DMS 273 (cell line): ENCODE measurements at regions not wholly inside any gene's neighbourhood (a gene's known extent, or its start where the extent isn't known, plus 50 kb on each side); places are given as distances from the start of the nearest gene placed in this dataset.

ENCODE experiments used
- DNase-seq: peaks from one replicate; lab custom pipeline; 2025; ENCODE audit not compliant: unreplicated experiment; lab: John Stamatoyannopoulos, UW

DNA sequence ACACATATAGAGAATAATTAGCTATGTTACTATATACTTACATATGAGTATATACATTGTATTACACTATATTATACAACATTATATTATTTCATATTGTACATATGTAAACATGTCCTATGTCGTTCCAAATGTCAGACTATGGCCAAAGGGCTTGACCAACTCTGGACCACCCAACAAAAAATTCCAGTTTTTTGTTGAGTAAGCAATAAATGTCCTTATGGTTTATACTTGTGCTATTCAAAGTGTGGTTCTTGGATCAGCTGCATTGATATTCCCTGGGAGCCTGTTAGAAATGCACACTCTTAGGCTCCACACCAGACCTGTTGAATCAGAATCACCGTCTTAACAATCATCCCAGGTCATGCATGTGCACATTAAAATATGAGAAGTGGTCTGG lies 225.4 kb upstream of the ZFP64 start:
- DNase-seq = no peak

DNA sequence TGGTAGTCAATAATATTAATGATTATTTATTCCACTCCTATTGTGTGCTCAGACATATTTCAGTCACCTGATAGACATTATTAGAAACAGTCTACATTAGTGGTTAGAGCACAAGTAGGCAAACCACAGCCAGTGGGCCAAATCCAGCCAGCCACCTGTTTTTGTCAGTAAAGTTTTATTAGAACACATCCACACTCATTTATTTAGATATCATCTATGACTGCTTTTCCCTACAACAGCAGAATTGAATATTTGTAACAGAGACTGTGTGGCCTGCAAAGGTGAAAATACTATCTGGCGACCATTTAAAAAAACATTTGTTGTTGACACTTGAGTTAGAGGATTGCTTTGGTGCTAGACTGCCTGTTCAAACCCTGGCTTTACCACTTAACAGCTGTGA lies 220.0 kb upstream of the ZFP64 start:
- no peak for DNase-seq

DNA sequence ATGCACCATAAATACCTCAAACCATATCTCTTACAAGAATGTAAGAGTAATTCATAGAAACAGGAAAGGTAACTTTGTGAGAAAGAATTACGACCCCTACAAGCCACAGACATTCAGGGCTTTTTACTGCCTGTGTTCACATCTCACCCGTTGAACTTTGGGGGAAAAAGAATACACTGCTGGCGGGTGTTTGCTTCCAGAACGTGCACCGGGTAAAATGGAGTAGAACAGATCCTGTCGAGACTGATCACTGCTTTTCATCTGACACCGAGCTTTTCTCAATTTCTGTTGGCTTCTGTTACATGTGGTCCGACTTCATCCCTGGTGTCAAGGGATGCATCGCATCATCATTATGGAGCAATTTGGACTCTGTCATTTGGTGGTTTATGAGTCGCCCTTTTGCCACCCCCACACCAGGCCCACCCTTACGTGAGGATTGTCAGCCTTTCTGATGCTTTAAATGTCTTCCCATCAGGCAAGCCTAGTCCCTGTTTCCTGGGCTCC lies 219.2 kb upstream of the ZFP64 start:
- no peak for DNase-seq

DNA sequence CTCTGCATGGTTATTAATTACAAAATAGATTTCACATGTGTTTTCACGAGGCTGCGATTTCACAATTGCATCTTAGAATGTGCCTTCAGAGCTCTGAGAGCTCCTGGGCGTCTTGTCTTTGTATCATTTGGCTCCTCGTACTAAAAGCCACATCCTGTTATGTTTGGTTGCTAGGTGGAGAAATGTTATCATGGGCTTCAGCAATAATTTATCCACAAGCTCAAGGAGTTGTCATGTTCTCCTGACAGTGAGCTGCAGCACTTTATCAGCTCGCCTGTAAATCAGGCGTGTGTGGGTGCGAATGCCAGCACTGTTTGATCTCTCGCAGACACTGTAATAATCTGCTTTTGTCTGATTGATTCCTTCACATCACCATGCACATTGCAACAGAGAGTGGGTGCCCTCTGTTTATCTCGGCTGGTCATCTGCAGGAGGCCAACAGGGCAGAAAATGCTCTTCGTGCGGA lies 218.6 kb upstream of the ZFP64 start:
- DNase-seq = no peak

DNA sequence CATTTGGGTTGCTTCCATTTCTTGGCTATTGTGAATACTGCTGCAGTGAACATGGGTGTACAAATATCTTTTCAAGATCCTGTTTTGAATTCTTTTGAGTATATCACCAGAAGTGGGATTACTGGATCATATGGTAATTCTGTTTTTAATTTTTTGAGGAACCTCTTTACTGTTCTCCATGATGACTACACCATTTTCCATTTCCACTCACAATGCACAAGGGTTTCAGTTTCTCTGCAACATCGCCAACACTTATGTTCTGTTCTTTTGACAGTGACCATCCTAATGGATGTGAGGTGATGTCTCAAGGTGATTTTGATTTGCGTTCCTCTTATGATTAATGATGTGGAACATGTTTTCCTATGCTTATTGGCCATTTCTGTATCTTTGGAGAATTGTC lies 214.4 kb upstream of the ZFP64 start:
- DNase-seq = no peak

DNA sequence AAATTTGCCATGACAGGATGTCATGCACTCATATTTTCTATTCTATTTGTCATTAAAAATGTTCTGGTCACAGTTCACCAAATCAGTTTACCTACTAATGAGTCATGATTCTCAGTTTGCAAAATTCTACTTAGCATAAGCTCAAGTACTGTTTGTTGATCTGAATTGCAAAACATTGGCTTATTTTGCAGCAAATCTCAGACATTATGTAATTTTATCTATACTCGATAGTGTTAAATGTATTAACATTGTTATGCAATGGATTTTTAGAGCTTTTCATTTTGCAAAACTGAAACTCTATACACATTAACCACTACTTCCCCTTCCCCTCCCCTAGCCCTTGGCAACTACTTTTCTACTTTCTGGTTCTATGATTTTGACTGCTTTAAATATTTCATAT lies 213.8 kb upstream of the ZFP64 start:
- no peak for DNase-seq

DNA sequence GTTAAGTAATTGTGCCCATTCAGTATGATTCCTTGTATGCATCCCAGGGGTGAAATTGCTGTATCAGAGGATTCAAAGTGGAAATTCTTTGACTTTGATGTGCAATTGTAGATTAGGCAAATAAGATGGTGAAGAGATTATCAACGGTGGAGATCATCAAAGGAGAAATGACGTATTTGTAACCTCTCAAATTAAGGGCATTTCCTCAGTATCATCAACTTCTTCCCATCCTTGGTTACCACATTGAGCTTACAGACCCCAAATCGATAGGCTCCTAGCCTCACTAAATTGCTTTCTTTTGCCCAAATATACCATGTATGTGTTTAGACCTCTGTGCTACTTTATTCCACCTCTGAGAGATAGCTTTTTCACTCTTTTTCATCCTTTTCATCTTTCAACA lies 213.1 kb upstream of the ZFP64 start:
- no peak for DNase-seq

DNA sequence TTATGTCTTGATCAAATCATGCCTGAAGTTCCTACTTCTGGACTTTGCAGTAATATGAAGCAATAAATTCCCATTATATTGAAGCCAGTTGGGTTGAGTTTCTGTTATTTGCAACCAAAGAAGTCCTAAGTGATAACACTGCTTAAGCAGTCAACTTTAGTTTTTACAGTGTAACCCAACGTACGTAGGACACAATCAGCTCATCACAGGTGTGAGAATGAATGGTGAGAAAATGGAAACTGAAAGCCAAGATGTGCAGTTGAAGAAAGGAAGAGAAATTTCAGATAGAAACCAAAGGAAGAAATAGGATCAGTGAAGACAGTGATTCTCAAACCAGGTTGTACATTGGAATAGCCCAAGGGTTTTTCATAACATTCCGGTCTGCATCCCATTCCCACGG lies 211.4 kb upstream of the ZFP64 start:
- DNase-seq = no peak

DNA sequence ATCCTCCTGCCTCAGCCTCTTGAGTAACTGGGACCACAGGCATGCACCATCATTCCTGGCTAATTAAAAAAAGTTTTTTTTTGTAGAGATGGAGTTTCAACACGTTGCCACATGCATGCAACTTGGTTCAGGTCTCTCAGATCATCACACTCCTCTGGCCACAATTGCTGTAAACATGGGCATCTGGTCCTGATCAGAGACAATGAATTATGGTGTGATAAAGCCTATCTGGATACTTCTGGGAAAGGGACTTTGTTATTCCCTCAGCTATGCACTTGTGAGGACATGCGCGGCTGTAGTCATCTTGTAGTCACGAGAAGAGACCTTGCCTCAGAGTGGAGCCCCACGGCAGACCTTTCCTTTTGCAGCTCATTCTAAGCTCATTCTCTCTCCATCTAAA lies 210.9 kb upstream of the ZFP64 start:
- DNase-seq = no peak

DNA sequence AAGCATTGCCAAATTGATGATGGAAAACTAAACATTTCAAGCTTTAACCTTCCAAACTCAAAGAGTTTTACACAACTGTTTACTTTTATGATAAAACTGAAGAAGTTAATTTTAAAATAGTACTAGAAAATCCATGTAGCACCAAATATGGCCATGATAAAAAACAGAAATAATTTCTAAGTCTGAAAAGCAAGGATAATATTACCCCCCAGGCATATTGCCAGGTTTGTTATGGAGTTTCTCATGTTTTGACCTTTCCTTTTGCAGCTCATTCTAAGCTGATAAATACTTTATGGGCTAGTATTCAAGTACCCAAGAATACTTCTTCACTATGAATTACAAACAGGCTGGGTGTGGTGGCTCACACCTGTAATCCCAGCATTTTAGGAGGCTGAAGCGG lies 209.9 kb upstream of the ZFP64 start:
- no peak for DNase-seq

DNA sequence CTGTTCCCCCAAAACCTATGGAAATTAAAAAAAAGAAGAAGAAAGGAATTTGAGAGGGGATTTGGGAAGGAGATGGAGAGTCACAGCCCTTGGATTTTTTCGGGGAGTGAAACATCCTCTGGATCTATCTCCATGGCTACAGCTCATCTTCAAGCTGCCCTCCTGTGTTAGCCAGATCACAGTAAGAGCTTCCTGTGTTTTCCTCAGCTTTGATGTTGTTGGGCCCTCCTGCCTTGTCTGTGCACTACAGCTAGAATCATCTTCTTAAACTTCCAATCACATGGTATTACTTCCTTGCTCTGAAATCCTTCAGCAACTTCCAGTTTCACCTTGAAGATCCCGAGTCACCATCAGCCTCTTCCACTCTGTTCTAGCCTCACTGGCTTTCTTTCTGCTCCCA lies 207.8 kb upstream of the ZFP64 start:
- DNase-seq = no peak

DNA sequence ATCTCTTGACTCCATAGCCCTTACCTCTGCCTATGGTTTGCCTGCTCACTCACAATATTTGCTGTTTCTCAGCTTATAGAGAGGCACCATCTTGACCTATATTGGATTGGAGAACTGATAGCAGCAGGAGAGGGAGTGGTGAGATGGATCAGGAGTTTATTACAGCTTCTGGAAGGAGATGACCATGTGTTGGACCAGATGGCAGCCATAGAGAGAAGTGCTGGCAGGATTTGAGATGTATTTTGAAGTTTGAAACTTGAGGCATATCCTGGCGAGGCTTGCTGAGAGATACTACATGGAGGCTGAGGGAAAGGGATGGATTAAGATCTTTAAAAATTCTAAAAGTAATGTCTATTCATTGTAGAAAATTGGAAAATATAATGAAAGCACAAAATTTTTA lies 198.0 kb upstream of the ZFP64 start:
- DNase-seq = peak; percentile 31

DNA sequence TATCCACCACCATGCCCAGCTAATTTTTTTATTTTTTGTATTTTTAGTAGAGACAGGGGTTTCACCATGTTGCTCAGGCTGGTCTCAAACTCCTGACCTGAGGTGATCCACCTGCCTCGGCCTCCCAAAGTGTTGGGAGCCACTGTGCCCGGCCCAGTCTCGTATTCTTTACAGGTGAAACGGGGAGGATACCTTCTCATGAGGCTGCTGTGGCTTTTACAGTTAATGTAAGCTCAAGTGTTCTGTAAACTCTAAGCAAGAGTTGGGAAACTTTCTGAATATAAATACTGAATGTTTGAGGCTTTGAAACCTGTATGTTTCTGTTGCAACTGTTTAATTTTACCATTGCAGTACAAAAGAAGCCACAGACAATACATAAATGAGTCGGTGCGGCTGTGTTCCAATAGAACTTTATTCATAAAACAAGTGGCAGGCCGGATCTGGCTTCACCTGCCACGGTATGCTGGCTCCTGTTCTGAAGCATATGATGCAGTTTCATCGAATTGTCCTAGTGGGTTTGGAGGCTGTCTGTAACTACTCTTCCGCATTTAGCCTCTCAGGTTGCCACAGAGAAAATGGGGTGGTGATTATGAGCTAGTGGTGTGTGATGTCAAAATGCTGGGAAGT lies 192.5 kb upstream of the ZFP64 start:
- DNase-seq = no peak

DNA sequence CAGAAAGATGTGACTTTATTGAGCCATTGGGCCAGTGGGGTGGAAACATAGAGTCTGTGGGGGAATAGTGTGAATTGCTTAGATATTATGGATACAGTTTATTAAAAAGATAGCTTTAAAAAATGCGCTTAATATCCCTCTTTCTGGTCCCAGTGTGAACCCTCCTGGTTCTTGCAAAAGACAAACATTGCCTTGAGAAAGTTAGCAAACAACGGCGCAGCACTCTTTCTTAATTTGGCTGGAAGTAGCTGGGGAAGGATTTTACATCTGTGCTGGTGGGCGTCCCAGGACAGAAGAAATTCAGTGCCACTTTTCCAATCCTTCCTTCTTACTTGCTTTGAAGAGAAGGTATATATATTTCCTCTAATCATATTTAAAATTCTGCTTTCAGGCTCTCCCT lies 191.4 kb upstream of the ZFP64 start:
- no peak for DNase-seq

DNA sequence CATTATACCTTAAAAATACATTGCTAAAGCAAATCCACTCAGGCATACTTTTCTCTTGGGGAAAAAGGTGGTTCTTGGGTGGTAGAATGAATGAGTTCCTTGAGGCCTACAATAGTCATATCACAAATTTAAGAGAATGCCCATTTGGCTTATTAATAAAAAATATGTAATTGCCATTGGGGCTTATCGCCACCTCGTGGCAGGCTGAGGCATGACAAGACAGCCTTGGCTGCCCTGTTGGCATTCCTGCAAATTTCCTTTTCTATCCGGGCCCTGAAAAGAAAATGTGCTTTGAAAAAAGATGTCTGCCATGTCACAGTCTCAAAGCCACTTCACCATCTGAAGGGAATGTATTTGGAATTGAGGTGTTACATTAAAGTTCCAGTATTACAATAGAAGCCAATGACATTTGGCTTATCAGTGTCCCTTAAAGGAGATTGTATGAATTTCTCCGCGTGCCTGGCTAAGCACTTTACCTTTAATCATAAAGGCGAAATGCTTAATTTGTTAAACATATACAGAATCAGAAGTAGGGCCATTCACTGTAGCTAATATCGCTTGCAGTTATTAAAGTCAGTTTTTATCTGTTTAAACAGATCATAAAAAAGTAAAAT lies 188.3 kb upstream of the ZFP64 start:
- DNase-seq = peak; percentile 60

DNA sequence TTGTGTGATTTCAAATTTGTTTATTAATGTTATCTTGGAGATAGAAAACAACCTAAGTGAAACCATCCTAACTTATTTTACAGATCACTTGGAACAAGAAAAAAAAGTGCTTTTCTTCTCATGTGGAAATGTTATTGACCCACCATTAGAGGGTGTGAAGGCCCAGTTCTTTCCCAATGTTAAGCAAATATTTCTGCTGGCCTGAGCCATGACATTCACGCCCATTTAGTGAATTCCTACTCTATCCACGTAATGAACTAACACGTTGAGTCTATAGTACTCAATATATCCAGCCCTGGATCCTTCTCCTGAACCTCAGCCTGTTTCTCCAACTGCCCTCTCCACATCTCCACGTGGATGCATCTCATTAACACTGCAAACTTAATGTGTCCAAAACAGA lies 180.6 kb upstream of the ZFP64 start:
- DNase-seq = no peak

DNA sequence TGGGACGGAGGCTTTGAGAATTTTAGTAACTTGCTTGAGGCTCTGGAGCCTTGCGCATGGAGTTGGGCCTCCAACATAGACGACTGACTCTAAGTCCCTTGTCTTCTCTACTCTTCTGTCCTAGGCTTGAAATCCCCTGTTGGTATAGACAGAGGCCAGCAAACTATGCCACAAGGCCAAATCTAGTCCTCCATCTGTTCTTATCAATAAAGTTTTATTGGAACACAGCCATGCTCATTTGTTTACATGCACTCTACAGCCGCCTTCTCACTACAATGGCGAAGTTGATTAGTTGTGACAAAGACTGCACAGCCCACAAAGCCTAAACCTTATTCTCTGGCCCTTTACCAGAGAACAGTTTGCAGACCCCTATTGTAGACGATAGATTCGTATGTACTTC lies 174.1 kb upstream of the ZFP64 start:
- no peak for DNase-seq

DNA sequence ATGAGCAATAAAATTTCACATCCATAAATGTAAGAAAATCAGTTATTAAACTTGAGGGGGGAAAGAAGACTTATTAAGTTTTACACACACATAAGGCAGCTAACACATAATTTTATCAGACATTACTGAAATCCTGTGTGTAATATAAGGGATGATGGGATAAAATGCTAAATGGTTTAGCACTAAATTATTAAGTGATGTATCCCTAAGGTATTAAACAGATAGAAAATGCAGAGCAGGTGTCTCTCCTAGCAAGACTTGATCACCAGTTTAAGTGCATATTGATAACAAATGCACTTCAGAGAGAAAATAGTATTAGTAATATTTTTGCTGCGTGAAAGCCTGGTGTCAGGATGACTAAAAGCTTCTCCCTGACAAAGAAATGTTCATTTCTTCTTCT lies 172.8 kb upstream of the ZFP64 start:
- DNase-seq = no peak

DNA sequence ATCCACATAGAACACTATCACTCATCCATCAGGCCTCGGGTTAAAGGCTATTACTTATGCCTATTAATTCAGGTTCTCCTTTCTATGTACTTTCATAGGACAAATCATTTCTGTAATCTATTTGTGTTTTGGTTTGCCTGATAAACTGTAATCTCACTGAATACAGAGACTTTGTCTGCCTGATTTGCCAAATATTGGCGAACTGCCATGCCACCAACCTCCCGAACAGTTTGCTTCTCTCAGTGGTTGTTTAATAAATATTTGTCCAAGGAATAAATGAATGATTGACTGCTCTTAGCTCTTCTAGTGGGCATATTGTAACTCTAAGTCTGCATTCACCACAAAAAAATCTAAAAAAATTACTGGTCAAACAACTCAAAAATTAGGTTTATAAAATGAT lies 170.1 kb upstream of the ZFP64 start:
- DNase-seq = no peak

DNA sequence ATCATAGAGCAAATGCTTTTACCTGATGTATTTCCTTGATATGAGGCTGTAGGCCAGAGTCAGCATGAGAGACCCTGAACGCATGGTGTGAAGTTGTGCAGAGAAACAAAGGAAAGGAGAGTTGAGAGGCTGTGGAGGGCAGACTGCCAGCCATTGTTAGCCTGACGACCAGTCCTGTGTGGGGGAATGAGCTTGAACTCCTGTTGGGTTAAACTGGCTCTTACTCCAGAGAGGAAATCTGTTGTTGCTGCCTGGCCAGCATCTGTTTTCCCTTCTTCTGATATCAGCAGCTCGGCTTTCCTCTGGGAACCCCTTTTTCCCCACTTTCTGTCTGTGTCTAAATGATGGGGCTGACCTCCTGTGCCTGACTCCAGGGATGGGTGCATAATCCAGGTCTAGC lies 158.2 kb upstream of the ZFP64 start:
- no peak for DNase-seq

DNA sequence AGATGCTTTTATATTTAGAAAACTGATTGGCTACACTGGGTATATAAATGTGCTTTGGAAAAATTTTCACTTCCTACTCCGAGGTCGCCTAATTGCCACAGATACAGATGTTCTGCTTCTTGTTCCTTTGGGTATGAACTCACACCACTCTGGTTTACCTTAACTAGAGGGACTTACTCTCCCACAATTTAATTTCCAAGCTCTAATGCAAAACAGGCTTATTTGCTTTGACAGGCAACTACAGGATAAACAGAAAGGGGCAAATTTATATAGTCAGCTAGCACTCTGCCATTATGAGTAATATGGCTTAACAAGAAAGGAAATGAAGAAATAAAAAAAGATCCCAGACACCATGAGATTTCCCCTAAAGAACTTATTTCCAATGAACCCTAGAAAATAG lies 156.9 kb upstream of the ZFP64 start:
- DNase-seq = no peak

DNA sequence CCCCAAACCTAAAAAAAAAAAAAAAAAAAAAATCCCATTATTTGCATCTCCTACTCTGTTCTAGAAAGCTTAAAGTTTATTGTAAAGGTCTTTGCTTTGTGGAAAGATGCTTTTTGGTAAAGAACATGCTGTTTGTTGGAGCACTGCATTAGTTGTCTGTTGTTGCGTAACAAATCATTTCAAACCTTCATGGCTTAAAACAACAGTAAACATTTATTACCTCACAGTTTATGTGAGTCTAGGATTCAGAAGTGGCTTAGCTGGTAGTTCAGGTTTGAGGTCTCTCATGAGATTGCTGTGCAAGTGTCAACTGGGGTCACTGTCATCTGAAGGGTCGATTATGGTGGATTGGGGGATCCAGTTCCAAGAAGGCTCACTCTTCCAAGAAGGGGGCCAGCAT lies 155.2 kb upstream of the ZFP64 start:
- DNase-seq = no peak

DNA sequence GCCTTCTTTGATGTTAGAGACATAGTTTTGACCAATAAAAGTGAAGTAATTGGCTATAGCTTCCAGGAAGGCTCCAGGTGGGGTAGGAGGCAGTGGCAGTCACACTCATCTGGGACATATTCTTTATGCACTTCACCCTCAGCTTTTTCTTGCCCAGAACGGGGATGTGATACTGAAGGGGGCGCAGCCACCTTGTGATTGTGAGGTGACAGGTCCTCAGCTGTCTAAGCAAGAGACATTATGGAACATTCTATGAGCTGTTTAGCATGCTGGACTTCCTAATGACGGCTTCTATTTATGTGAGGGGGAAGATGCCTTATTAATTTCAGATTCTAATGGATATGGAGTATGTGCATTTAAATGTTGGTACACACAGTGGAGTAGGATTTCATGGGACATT lies 151.3 kb upstream of the ZFP64 start:
- no peak for DNase-seq
